ENCODE measurements at regions not wholly inside any gene's neighbourhood (a gene's known extent, or its start where the extent isn't known, plus 50 kb on each side); places are given as distances from the start of the nearest gene placed in this dataset.

DNA sequence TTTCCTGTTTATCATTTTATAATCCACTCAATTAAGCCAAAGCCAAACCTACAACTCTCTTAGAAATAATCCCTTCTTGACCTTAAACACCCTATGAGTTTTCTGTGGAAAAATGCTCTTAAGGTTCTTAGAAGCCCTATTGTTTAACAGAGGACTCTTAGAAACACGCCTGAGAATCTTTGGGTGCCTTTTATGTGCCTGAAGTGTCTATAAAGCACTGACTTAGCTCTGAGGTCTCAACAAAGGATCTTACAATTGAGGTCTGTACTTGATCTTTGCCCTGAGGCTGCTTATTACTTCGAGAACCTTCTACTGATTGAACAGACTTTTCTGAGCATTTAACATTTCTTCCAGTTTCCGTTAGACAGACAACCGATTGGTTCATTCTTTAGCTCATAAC is 353.3 kb upstream of the SORCS1 start:
- Histone ChIP-seq H3K4ac (replicated peaks; ENCODE audit: insufficient read length, low read depth, low read length) (no peak overlapping the region), H4K20me1 (replicated peaks in 1 of 2; ENCODE audit: control insufficient read depth in 1 of 2, insufficient read depth in 2 of 2, low read length in 2 of 2) (no peaks in the 10 kb centered on the region), H4K8ac (ENCODE audit: extremely low read depth, insufficient read depth, low read length) (no peak overlapping the region), H2BK20ac (ENCODE audit: low read length) (no peak overlapping the region), H2AFZ (ENCODE audit: low read length) (no peak overlapping the region), H3K56ac (replicated peaks; ENCODE audit: insufficient read length, low read depth, low read length) (no peak overlapping the region), H2BK120ac (replicated peaks; ENCODE audit: low read depth, low read length) (no peak overlapping the region), H3K18ac (ENCODE audit: extremely low read depth, low read length) (no peak overlapping the region), H3K23ac (ENCODE audit: insufficient read length) (no peak overlapping the region), H2AK5ac (ENCODE audit: low read depth, low read length) (no peak overlapping the region), H3K23me2 (ENCODE audit: low read depth, low read length) (no peaks in the 10 kb centered on the region), H2BK15ac (ENCODE audit: low read length) (no peak overlapping the region), H3K27ac (ENCODE audit: low read depth, low read length) (no peak overlapping the region), H3K4me3 (ENCODE audit: extremely low read depth in 1 of 4, insufficient read depth in 2 of 4, low read depth in 3 of 4, low read length in 4 of 4) (no peak overlapping the region), H4K91ac (replicated peaks; ENCODE audit: insufficient read length, low read length) (no peak overlapping the region), H4K5ac (ENCODE audit: insufficient read length, low read depth, low read length) (no peak overlapping the region), H3K14ac (ENCODE audit: insufficient read length) (no peak overlapping the region), H2BK12ac (ENCODE audit: low read depth, low read length) (no peak overlapping the region), H3K36me3 (ENCODE audit: control insufficient read depth in 2 of 4, insufficient read depth in 4 of 4, low read length in 3 of 4) (no peaks in the 10 kb centered on the region), H3K27me3 (replicated peaks in 1 of 4; ENCODE audit: control insufficient read depth in 3 of 4, extremely low read depth in 1 of 4, insufficient read depth in 3 of 4, low read length in 3 of 4) (peaks cover 0 to 1% (median 0%) of the 10 kb centered on the region in 4 experiments; a peak in 1 of 7 replicates), H2BK5ac (ENCODE audit: low read depth, low read length) (no peak overlapping the region), H3K4me1 (replicated peaks in 1 of 4; ENCODE audit: control insufficient read depth in 3 of 4, insufficient read depth in 4 of 4, low read length in 3 of 4) (no peaks in the 10 kb centered on the region), H3K4me2 (ENCODE audit: insufficient read depth in 1 of 2, low read depth in 2 of 2, low read length in 2 of 2) (no peak overlapping the region), H3K9me3 (ENCODE audit: insufficient read depth in 2 of 2, low read depth in 1 of 2, low read length in 1 of 2) (no peaks in the 10 kb centered on the region), H3K79me2 (ENCODE audit: control insufficient read depth in 1 of 2, insufficient read depth in 2 of 2, low read length in 2 of 2) (no peaks in the 10 kb centered on the region), H3K9ac (replicated peaks in 1 of 4; ENCODE audit: extremely low read depth in 1 of 4, low read depth in 3 of 4, low read length in 3 of 4) (no peak overlapping the region), H3K79me1 (ENCODE audit: low read depth, low read length) (no peaks in the 10 kb centered on the region)
- ChIA-PET CTCF (ENCODE audit: partially characterized antibody) (interaction anchor here (0.6 to 0.9 kb wide), 2 partner anchors 13 to 354 kb away, joined by 3 read pairs; no protein-coding TSS in a partner anchor), POLR2A (ENCODE audit: partially characterized antibody) (no interaction called here)
- FAIRE-seq (no peak), DNase-seq (ENCODE audit: low read depth in 1 of 2, low spot score in 2 of 2) (no peak)
- no peak for TF ChIP-seq YY1 (IDR thresholded peaks at IDR 0.05; ENCODE audit: low read depth, low read length)
- TF ChIP-seq, protein P1, sequence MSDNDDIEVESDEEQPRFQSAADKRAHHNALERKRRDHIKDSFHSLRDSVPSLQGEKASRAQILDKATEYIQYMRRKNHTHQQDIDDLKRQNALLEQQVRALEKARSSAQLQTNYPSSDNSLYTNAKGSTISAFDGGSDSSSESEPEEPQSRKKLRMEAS (IDR thresholded peaks at IDR 0.05) = no peak
- 91% methylated on average over 4 of the region's 4 CpGs; no CpG with 5 or more reads in 1 of the 2 experiments for WGBS, 2 experiments (ENCODE audit: extremely low coverage in 1 of 2, insufficient coverage in 1 of 2, insufficient read length in 1 of 2, insufficient replicate concordance in 2 of 2, low coverage in 1 of 2, low lambda C conversion rate in 2 of 2, missing lambda C conversion rate in 1 of 2)
